Left renal pelvis (tissue), 4 donors: ENCODE measurements at regions not wholly inside any gene's neighbourhood (a gene's known extent, or its start where the extent isn't known, plus 50 kb on each side); places are given as distances from the start of the nearest gene placed in this dataset.

Experiments
- DNase-seq, 4 donors: peaks; one replicate each; pipeline ENCODE4 v3.0.0-alpha.2; 2013; ENCODE audit warnings: low read depth in 4 of 4, low spot score in 3 of 4

DNA sequence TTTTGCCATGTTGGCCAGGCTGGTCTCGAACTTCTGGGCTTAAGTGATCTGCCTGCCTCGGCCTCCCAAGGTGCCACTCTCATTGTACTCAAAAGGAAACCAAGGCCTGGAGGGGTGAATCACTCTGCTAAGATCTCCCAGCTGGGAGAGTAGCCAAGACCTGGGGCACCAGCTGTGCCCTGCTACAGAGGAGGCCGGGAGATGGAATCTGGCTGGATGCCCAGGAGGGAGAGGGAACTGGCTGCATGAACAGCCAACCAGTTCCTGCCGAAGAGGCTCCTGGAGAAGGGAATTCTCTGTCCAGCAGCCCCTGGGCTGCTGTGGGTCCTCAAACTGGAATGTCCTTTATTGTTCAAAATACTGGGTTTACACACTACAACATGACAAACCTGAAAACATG is 238.7 kb upstream of the CIBAR2 start:
- DNase-seq, result peak in 3 of 4 donors; percentile 44 to 79 (median 74)

GRCh38 chr16:85353013-85353412 is 240.7 kb upstream of the CIBAR2 start:
- no peak for DNase-seq

DNA sequence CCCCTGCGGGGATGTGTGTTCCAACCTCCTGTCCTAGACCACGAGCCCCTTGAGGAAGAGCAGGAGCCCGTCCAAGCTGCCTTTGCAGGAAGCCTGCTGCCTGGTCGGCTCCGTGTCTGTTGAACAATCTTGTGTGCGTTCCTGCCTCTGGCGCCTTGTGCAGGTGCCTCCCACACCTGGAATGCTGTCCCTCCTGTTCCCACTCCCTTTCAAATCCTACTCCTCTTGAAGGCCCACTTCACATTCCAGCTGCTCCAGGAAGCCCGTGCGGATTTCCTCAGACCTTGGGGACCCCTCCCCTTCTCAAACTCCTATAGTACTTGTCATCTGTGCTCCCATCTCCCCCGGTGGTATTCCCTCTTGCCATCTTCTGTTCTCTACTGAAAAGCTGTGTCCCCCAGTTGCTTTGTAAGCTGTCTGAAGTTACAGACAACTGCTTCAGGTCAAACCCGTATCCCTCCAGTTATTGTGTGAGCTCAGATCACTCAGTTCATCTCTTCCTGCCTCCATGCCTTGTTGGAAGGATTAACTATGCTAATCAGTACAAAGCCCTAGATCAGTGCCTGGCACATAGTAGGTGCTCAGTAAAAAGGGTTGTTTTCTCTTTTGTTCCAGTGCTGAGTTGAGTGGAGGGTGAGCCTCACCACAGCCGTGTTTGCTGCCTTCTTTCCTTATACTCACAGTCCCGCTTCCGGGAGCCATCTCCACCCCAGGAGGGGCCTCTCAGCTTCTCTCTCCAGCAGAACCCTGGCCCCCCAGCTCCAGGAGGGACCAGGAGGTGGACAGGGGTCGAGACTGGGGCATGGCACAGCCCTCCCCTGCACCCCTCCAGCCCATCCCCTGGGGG is 241.8 kb upstream of the CIBAR2 start:
- DNase-seq, result no peak

- DNase-seq, result peak in 2 of 4 donors; percentile 71 to 74
Observed at GRCh38 chr16:85354686-85355514, 242.6 kb upstream of the CIBAR2 start.

GRCh38 chr16:85355515-85355837 is 243.2 kb upstream of the CIBAR2 start:
- DNase-seq, result no peak

DNA sequence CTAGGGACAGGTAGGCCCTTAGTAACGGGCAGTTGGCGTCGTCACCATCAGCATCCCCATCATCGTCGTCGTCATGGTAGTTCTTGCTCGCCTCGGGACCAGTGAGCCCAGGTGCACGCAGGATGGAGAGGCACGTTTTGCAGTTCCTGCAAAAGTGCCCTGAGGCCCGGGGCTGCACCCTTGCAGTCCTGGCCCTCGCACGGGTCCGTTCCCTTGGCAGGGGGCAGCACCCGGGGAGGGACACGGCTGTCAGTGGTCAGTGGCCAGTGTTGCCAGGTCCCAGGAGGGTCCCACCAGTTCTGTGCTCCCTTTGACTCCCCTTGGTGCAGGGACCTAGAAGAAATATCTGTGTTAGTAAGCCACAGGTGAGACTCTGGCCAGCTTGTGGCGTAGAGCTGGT is 243.9 kb upstream of the CIBAR2 start:
- DNase-seq, result no peak

DNA sequence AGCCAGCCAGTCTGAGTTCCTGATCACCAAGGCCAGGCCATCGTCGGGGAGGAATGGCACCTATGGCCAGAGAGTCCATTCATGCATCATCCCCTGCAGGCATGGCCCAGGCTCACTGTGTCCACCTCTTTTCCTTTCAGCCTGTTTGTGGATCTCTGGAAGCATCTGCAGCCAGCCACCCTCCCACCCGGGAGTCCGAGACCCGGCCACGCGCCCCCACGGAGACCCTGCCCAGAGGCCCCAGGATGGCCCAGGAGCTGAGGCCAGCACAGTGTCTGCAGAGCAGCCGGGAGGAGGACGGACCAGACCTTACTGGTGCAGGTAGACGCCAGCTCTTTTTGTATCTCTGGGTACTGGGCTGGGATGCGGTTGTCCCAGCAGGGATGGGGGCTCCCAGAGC is 245.1 kb upstream of the CIBAR2 start:
- DNase-seq, result no peak

- no peak for DNase-seq
Observed at GRCh38 chr16:85357924-85358505, 245.7 kb upstream of the CIBAR2 start.

DNA sequence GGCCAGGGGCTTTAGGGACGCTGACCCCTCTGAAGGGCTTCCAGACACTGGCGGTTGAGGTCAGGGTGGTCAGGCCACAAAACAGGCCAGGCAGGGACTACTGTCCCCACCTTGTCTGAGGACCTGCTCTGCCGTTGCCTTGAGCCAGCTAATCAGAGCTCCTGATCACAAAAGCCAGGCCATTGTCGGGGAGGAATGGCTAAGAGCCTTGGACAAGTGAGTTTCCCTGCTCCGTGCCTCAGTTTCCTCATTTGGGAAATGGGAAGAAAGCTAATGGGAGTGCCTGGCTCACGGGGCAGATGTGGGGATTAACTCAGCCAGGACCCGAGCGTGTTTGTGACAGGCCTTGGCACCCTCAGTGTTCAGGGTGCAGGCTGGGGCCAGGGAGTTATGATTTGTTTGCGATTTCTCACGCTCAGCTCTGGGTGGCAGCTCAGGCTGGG is 246.5 kb upstream of the CIBAR2 start:
- no peak for DNase-seq

- DNase-seq, result no peak
Observed at GRCh38 chr16:85359147-85359822, 247.0 kb upstream of the CIBAR2 start.

- DNase-seq, result no peak
Observed at GRCh38 chr16:85360323-85361277, 248.3 kb upstream of the CIBAR2 start.

GRCh38 chr16:85361441-85362118 is 249.3 kb upstream of the CIBAR2 start:
- no peak for DNase-seq

DNA sequence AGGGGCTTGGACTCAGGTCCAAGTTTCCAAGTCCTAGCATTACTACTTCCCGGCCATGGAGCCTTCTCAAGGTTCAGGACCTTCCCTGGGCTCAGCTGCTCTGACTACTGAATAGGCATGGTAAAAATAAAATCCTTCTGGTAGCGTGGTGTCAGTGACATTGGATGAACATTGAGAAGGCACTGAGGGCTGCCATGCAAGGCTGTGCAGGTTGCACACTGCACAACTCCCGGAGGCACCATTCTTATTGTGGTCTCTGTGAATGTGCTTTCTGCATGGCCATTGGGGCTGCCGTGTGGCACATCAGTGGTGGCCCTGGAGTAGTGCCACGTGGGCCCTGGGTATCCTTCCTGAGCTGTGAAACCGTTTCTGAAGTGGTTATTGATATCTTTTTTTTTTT is 250.2 kb upstream of the CIBAR2 start:
- no peak for DNase-seq

GRCh38 chr16:85363427-85363826 is 249.7 kb upstream of the GSE1 start:
- no peak for DNase-seq

DNA sequence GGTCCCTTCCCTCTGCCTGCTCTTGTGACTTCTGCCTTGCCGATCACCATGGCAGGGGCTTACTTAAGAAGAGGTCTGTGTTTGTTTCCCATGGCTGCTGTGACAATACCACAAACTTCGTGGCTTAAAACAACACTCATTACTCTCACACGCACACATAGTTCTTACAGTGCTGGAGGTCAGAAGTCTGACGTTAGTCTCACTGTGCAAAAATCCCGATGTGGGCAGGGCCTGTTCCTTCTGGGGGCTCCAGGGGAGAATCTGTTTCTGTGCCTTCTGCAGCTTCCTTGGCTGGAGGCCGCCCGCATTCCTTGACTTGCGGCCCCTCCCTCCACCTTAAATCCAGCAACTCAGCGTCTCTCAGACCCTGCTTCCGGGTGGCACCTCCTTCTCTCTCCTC is 249.2 kb upstream of the GSE1 start:
- no peak for DNase-seq

GRCh38 chr16:85364323-85365040 is 248.6 kb upstream of the GSE1 start:
- no peak for DNase-seq

DNA sequence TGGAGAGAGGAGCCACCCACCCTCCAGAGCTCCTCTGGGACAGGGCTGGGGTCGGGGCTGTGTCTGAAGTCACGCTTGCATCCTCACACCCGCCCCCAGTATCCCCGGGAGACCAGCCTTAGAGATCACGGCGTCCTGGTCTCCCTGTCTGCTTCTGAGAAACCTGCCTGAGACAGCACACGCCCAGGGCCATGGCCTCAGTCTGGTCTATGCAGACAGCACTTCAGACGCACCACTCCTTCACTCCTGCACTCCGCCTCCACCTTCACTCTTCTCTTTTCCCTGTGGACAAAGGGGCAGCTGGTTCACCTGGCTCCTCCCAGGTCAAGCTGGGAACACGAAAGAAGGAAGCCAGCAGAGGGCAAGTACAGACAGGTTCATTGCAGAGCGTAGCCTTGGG is 248.0 kb upstream of the GSE1 start:
- no peak for DNase-seq

GRCh38 chr16:85366031-85366763 is 246.9 kb upstream of the GSE1 start:
- DNase-seq, result no peak
